ENCODE measurements at regions not wholly inside any gene's neighbourhood (a gene's known extent, or its start where the extent isn't known, plus 50 kb on each side); places are given as distances from the start of the nearest gene placed in this dataset.

- no peaks in the 10 kb centered on the region for H3K9me2 ChIP-seq (replicated peaks; ENCODE audit: low read length)
- H3K27ac ChIP-seq (ENCODE audit: low read length): peak overlapping the region; percentile 39; the same call in 1 of the 2 replicates
- no peaks in the 10 kb centered on the region for H3K27me3 ChIP-seq (ENCODE audit: low read length)
- no peaks in the 10 kb centered on the region for H4K20me1 ChIP-seq (ENCODE audit: low read length)
- H3K9me3 ChIP-seq (ENCODE audit: low read length): no peaks in the 10 kb centered on the region
- no peak for TF ChIP-seq EZH2phosphoT487 (IDR thresholded peaks at IDR 0.05; ENCODE audit: borderline replicate concordance, low read length)
- TF ChIP-seq EZH2 (IDR thresholded peaks at IDR 0.05; ENCODE audit: low read length, unreplicated experiment): no peak
- no peak for TF ChIP-seq CTCF (conservative IDR thresholded peaks at IDR 0.05; ENCODE audit: low read depth, low read length)
- no peaks in the 10 kb centered on the region for H3K36me3 ChIP-seq (ENCODE audit: low read depth, low read length)
- no peaks in the 10 kb centered on the region for H3F3A ChIP-seq (ENCODE audit: low read length, unreplicated experiment)
- H3K4me3 ChIP-seq (ENCODE audit: low read length): no peak overlapping the region
- POLR2A ChIA-PET (ENCODE audit: unreplicated experiment): no interaction called here
- no peak overlapping the region for H3K4me2 ChIP-seq (ENCODE audit: low read length)
- no peak overlapping the region for H3K9ac ChIP-seq (ENCODE audit: low read length)
- DNase-seq (no peak), ATAC-seq (no peak)
- CTCF ChIA-PET: no interaction called here
- no TSS peak for BruUV-seq (replicated peaks)
- no peaks in the 10 kb centered on the region for H3K79me2 ChIP-seq (ENCODE audit: low read length)
- H3K4me1 ChIP-seq (ENCODE audit: insufficient read depth, low read length): peaks cover 27% of the 10 kb centered on the region
- no peak overlapping the region for H2AFZ ChIP-seq (ENCODE audit: low read length)
- intact Hi-C loops (cut with micrococcal nuclease): no loop called here
Measured at GRCh38 chr12:13342971-13343370, 146.4 kb downstream of the EMP1 start.

- intact Hi-C loops (cut with micrococcal nuclease): no loop called here
- DNase-seq (peak; percentile 20), ATAC-seq (no peak)
- peak overlapping the region; percentile 36 for H3K4me2 ChIP-seq (ENCODE audit: low read length)
- no peaks in the 10 kb centered on the region for H3K27me3 ChIP-seq (ENCODE audit: low read length)
- BruUV-seq (replicated peaks): no TSS peak
- peaks cover 18% of the 10 kb centered on the region for H3K4me1 ChIP-seq (ENCODE audit: insufficient read depth, low read length)
- H2AFZ ChIP-seq (ENCODE audit: low read length): no peak overlapping the region
- H3K27ac ChIP-seq (ENCODE audit: low read length): peak overlapping the region; percentile 90
- no peak overlapping the region for H3K4me3 ChIP-seq (ENCODE audit: low read length)
- CTCF ChIA-PET: no interaction called here
- H3F3A ChIP-seq (ENCODE audit: low read length, unreplicated experiment): no peaks in the 10 kb centered on the region
- H3K9me3 ChIP-seq (ENCODE audit: low read length): no peaks in the 10 kb centered on the region
- no peaks in the 10 kb centered on the region for H4K20me1 ChIP-seq (ENCODE audit: low read length)
- H3K79me2 ChIP-seq (ENCODE audit: low read length): no peaks in the 10 kb centered on the region
- POLR2A ChIA-PET (ENCODE audit: unreplicated experiment): no interaction called here
- no peaks in the 10 kb centered on the region for H3K36me3 ChIP-seq (ENCODE audit: low read depth, low read length)
- H3K9ac ChIP-seq (ENCODE audit: low read length): peak overlapping the region; percentile 53
- no peaks in the 10 kb centered on the region for H3K9me2 ChIP-seq (replicated peaks; ENCODE audit: low read length)
- TF ChIP-seq EZH2phosphoT487 (IDR thresholded peaks at IDR 0.05; ENCODE audit: borderline replicate concordance, low read length): no peak
- no peak for TF ChIP-seq CTCF (conservative IDR thresholded peaks at IDR 0.05; ENCODE audit: low read depth, low read length)
- TF ChIP-seq EZH2 (IDR thresholded peaks at IDR 0.05; ENCODE audit: low read length, unreplicated experiment): no peak
Measured at GRCh38 chr12:13340149-13340548, 143.6 kb downstream of the EMP1 start.

- ChIA-PET CTCF (no interaction called here), POLR2A (ENCODE audit: unreplicated experiment) (no interaction called here)
- no peak overlapping the region for H3K4me3 ChIP-seq (ENCODE audit: low read length)
- no TSS peak for BruUV-seq (replicated peaks)
- H3K9me2 ChIP-seq (replicated peaks; ENCODE audit: low read length): no peaks in the 10 kb centered on the region
- no peaks in the 10 kb centered on the region for H3K27me3 ChIP-seq (ENCODE audit: low read length)
- TF ChIP-seq CTCF (conservative IDR thresholded peaks at IDR 0.05; ENCODE audit: low read depth, low read length): no peak
- TF ChIP-seq EZH2phosphoT487 (IDR thresholded peaks at IDR 0.05; ENCODE audit: borderline replicate concordance, low read length): no peak
- TF ChIP-seq EZH2 (IDR thresholded peaks at IDR 0.05; ENCODE audit: low read length, unreplicated experiment): no peak
- H4K20me1 ChIP-seq (ENCODE audit: low read length): no peaks in the 10 kb centered on the region
- H3K79me2 ChIP-seq (ENCODE audit: low read length): no peaks in the 10 kb centered on the region
- H3K9ac ChIP-seq (ENCODE audit: low read length): peak overlapping the region; percentile 53
- H3K36me3 ChIP-seq (ENCODE audit: low read depth, low read length): no peaks in the 10 kb centered on the region
- ATAC-seq (peak; percentile 85), DNase-seq (peak; percentile 80)
- no peaks in the 10 kb centered on the region for H3K9me3 ChIP-seq (ENCODE audit: low read length)
- intact Hi-C loops (cut with micrococcal nuclease): no loop called here
- H3K27ac ChIP-seq (ENCODE audit: low read length): peak overlapping the region; percentile 90
- peak overlapping the region; percentile 36 for H3K4me2 ChIP-seq (ENCODE audit: low read length)
- H3F3A ChIP-seq (ENCODE audit: low read length, unreplicated experiment): no peaks in the 10 kb centered on the region
- no peak overlapping the region for H2AFZ ChIP-seq (ENCODE audit: low read length)
- peaks cover 18% of the 10 kb centered on the region for H3K4me1 ChIP-seq (ENCODE audit: insufficient read depth, low read length)
Measured at GRCh38 chr12:13339538-13339937, 143.0 kb downstream of the EMP1 start.
